HEK293T (cell line): ENCODE measurements at regions not wholly inside any gene's neighbourhood (a gene's known extent, or its start where the extent isn't known, plus 50 kb on each side); places are given as distances from the start of the nearest gene placed in this dataset.

Experiments
- CTCF ChIA-PET: fragments of 350-600 bp; formaldehyde crosslinking; extraction: SDS; loops from one replicate; lab custom pipeline; 2021; ENCODE audit warnings: antibody characterized with exemption, inconsistent platforms; lab: Yijun Ruan, JAX
- POLR2A ChIA-PET: fragments of 350-600 bp; formaldehyde crosslinking; extraction: SDS; loops from one replicate; lab custom pipeline; 2020; ENCODE audit warnings: antibody characterized with exemption, inconsistent platforms; lab: Yijun Ruan, JAX
- DNase-seq: peaks from one replicate; pipeline ENCODE4 v3.0.0; 2012; ENCODE audit warnings: mixed read lengths; ENCODE audit errors: extremely low spot score
- BHLHE40 ChIP-seq: fragments of 450-650 bp; IDR thresholded peaks from 2 replicates; pipeline ENCODE4 v1.6.1; 2016; ENCODE audit warnings: mild to moderate bottlenecking, moderate library complexity, borderline replicate concordance
- CTBP1 ChIP-seq: fragments of 450-650 bp; IDR thresholded peaks from 2 replicates; pipeline ENCODE4 v1.6.1; 2016; ENCODE audit warnings: borderline replicate concordance
- ELF4 ChIP-seq: fragments of 450-650 bp; IDR thresholded peaks from 2 replicates; pipeline ENCODE4 v1.6.1; 2017; ENCODE audit warnings: antibody characterized with exemption
- FOXA1 ChIP-seq: fragments of 450-650 bp; IDR thresholded peaks from 2 replicates; pipeline ENCODE4 v1.6.1; 2016; ENCODE audit warnings: mild to moderate bottlenecking
- FOXK2 ChIP-seq: fragments of 450-650 bp; IDR thresholded peaks from 2 replicates; pipeline ENCODE4 v1.6.1; 2016; ENCODE audit warnings: mild to moderate bottlenecking
- HDGF ChIP-seq: fragments of 450-650 bp; IDR thresholded peaks from 2 replicates; pipeline ENCODE4 v1.6.1; 2017; ENCODE audit warnings: antibody characterized with exemption, borderline replicate concordance
- SUZ12 ChIP-seq: fragments of 450-650 bp; IDR thresholded peaks from 2 replicates; pipeline ENCODE4 v1.6.1; 2016; ENCODE audit warnings: mild to moderate bottlenecking
- TARDBP ChIP-seq: fragments of 450-650 bp; IDR thresholded peaks from 2 replicates; pipeline ENCODE4 v1.6.1; 2016

DNA sequence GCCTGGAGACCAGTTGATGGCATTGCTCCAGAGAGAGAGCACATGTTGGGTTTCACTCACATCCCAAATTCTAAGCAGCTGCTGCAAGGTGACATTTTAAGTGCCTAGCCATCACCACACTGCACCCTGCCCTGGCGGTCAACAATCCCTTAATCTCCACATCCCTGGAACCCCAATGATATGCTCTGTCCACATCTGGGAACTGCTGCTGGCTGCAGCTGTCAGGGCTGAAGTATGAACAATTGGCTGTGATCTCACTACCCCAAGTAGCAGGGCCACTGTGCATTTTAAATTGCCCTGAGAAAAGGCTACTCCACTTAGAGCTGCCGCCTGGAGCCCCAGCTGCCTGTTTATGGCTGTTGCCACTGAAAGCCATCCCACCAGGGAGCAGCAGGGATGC, 190.6 kb downstream of the ACTRT1 start:
- CTCF ChIA-PET = no interaction called here
- TF ChIP-seq TARDBP (no peak), FOXA1 (no peak), BHLHE40 (no peak), CTBP1 (no peak), SUZ12 (no peak), FOXK2 (no peak), HDGF (no peak), ELF4 (no peak)
- POLR2A ChIA-PET = no interaction called here
- DNase-seq = no peak
